IPS-18a (cell line): ENCODE measurements at regions not wholly inside any gene's neighbourhood (a gene's known extent, or its start where the extent isn't known, plus 50 kb on each side); places are given as distances from the start of the nearest gene placed in this dataset.

ENCODE experiments used
- H3K27ac ChIP-seq: one replicate; pipeline ENCODE4 v1.5.1; 2013; ENCODE audit warnings: low read length
- H3K27me3 ChIP-seq: one replicate; pipeline ENCODE4 v1.6.1; 2013; ENCODE audit warnings: mild to moderate bottlenecking, low read length; ENCODE audit not compliant: control insufficient read depth, insufficient read depth
- H3K36me3 ChIP-seq: one replicate; pipeline ENCODE4 v1.6.1; 2013; ENCODE audit warnings: low read depth, low read length; ENCODE audit not compliant: control insufficient read depth
- H3K4me1 ChIP-seq: one replicate; pipeline ENCODE4 v1.6.1; 2013; ENCODE audit warnings: low read depth, low read length; ENCODE audit not compliant: control insufficient read depth
- H3K4me3 ChIP-seq: one replicate; pipeline ENCODE4 v1.5.1; 2013; ENCODE audit warnings: low read length
- H3K9ac ChIP-seq: one replicate; pipeline ENCODE4 v1.6.1; 2013; ENCODE audit warnings: mild to moderate bottlenecking, low read length, moderate library complexity
- H3K9me3 ChIP-seq: one replicate; pipeline ENCODE4 v1.6.1; 2013; ENCODE audit warnings: low read depth, low read length; ENCODE audit not compliant: control insufficient read depth

DNA sequence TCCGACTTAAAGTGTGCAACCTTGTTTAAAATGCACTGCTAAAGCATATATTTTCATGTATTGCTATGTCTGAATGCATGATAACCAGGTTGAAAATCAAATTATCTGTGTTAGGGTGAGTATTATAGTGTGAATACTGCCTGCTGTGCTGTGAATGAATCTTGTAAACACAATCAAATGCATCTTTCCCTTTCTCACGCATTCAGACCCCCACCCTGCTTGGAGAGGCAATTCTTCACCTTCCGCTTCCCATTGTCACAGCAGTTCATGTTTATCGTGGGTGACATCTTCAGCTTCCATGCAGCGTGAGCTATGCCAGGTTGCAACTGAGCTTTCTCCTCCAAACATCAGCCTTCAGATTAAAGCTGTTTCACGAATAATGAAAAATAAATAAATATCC is 418.0 kb downstream of the MEIS1 start:
- no peaks in the 10 kb centered on the region for H3K9me3 ChIP-seq
- H3K27me3 ChIP-seq = no peaks in the 10 kb centered on the region
- H3K4me3 ChIP-seq = no peak overlapping the region
- H3K27ac ChIP-seq = no peak overlapping the region
- no peaks in the 10 kb centered on the region for H3K4me1 ChIP-seq
- no peak overlapping the region for H3K9ac ChIP-seq
- no peaks in the 10 kb centered on the region for H3K36me3 ChIP-seq

DNA sequence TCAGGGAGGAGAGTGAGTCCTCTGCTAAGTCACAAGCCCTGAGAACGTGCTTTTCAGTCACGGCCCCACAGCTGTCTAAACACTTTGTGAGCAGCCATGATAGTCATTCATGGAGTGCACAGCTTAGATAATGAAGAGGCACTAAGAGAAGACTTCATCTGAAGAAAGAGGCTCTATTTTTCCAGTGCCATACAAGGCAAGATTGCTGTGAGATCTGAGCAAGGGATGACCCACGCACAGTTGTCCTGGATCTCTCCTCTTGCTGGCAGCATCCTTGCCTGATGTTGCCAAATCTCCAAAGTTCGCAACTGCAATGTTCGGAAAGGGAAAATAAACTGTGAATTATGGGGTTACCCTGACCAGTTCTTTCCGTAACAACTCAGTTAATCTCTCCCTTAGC is 418.7 kb downstream of the MEIS1 start:
- Histone ChIP-seq H3K9ac (no peak overlapping the region), H3K36me3 (no peaks in the 10 kb centered on the region), H3K4me1 (no peaks in the 10 kb centered on the region), H3K4me3 (no peak overlapping the region), H3K9me3 (no peaks in the 10 kb centered on the region), H3K27ac (no peak overlapping the region), H3K27me3 (no peaks in the 10 kb centered on the region)

DNA sequence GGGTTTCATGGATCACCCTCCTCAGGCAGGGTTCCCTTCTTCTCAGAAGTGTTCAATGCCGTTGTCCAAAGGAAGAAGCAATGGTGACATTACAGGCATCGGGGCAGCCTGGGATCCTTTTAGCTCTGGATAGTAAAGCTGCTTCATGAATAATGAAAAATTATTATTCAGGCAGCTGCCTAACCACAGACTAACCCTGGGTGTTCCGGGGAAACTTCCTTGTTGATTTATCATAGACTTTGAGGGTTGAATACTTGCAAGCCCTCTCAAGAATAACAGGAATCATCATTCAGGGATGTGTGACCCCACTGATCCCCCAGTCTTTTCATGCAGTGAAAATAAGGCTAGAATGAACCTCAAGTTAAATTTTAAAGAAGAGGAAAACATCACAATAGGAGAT is 419.4 kb downstream of the MEIS1 start:
- Histone ChIP-seq H3K4me1 (no peaks in the 10 kb centered on the region), H3K27me3 (no peaks in the 10 kb centered on the region), H3K4me3 (no peak overlapping the region), H3K9me3 (no peaks in the 10 kb centered on the region), H3K36me3 (no peaks in the 10 kb centered on the region), H3K9ac (no peak overlapping the region), H3K27ac (no peak overlapping the region)

DNA sequence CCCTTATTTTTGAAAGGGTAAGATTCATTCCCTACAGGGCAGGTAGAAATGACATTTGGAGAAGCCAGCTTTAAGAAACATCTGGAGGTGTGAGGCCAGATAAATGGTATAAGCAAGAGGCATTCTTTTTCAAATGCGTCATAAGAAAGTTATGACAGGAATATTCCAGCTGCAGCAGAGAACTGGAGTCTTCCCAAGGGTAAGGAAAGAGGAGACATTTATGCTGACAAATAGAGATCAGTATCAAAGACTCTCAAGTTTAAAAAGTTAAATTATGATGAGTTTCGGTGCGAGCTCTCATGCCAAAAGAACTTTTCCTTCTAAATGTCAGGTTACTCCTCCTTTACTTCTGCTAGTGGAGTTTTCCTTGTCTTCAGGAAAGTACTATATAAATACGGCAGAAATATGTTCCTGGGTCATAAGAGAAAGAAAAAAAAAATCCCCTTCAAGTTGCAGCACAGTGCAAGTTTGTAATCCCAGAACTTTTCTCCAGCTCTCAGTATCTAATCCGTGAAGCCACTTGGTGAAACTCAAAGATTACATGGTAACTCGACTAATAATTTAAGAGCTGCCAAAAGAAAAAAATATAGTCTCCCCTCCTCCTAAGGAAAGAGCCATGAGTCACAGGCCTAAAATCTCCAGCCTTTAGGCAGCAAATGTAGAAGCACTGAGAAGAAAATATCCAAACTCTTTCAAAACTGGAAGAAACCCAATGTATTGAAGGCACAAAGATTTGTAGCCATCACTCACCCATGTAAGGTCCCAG is 428.1 kb downstream of the MEIS1 start:
- H3K9ac ChIP-seq = no peak overlapping the region
- no peak overlapping the region for H3K27ac ChIP-seq
- no peaks in the 10 kb centered on the region for H3K27me3 ChIP-seq
- H3K9me3 ChIP-seq = no peaks in the 10 kb centered on the region
- no peaks in the 10 kb centered on the region for H3K36me3 ChIP-seq
- H3K4me1 ChIP-seq = no peaks in the 10 kb centered on the region
- no peak overlapping the region for H3K4me3 ChIP-seq

DNA sequence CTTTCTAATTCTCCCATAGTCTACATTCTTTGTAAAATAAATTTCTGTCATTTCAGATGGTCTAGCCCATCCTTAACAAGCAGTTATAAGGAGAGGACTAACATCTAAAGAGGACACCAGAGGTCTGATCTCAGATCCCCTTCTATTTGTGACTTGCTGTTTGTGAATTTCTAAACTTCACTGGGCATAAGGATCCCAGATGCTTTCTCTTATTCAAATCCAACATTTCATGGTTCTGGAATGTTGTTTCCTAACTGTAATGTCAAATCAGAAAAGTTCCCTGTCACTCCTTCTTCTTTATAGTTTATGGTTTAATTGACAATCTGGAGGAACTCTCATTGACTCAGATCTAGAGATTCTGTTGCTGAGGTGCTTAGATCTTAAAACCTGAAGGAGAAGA is 430.2 kb downstream of the MEIS1 start:
- no peaks in the 10 kb centered on the region for H3K27me3 ChIP-seq
- H3K4me3 ChIP-seq = no peak overlapping the region
- no peaks in the 10 kb centered on the region for H3K36me3 ChIP-seq
- no peak overlapping the region for H3K9ac ChIP-seq
- no peaks in the 10 kb centered on the region for H3K4me1 ChIP-seq
- H3K9me3 ChIP-seq = no peaks in the 10 kb centered on the region
- H3K27ac ChIP-seq = no peak overlapping the region

DNA sequence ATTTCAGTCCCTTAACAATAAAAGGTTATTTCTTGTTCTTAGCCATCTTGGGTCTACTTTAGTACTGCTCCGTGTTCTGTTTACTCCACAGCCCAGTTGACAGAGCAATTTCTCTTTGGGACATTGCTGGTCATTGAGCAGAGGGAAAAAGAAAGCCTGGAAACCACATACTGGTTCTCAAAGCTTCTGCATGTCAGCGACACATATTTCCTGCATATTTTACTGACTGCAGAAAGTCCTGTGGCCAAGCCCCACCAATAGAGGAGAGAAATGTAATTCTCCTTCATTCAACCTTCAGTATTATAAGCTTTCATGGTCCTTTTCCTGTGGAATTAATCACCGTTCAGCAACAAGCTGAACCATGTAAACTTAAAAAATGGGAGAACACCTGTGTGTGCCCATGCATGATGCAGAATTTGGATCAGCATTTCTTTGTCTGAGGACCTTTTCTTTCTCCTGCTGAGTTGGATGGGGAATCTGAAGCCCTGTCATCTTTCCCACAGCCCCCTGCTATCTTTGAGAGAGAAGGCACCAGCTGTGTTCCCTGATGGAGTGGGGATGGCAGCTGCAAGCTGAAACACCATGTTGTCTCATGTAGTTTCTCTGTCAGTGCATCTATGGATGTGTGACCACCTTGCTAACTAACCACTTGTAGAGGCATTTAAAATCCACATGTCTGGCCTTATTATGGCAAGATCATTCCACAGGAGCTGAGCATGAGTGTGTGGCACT is 431.6 kb downstream of the MEIS1 start:
- no peaks in the 10 kb centered on the region for H3K4me1 ChIP-seq

DNA sequence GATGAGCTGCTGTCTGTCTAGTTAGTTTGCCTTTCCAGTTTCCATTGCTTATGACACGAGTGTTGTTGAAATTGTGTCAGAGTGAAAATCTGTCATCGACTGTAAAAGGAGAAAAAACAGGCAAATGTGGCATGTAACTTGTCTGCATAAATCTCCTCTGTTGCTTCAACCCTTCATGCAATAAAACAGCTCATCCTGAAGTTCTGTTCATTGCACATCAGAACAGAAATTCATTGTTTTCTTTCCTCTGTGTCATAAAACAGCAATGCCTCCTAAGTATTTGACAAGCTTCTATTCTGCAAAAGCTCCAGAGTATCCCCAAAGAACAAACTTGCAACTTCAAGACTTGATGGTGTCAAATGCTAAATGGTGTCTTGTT is 432.1 kb downstream of the MEIS1 start:
- H3K9ac ChIP-seq = no peak overlapping the region
- no peaks in the 10 kb centered on the region for H3K36me3 ChIP-seq
- no peaks in the 10 kb centered on the region for H3K4me1 ChIP-seq
- no peak overlapping the region for H3K4me3 ChIP-seq
- no peak overlapping the region for H3K27ac ChIP-seq
- H3K27me3 ChIP-seq = no peaks in the 10 kb centered on the region
- no peaks in the 10 kb centered on the region for H3K9me3 ChIP-seq

More for the DNA sequence above, 431.6 kb downstream of the MEIS1 start:
- no peaks in the 10 kb centered on the region for H3K27me3 ChIP-seq
- no peak overlapping the region for H3K27ac ChIP-seq
- H3K9ac ChIP-seq = no peak overlapping the region
- H3K4me3 ChIP-seq = no peak overlapping the region
- H3K36me3 ChIP-seq = no peaks in the 10 kb centered on the region
- H3K9me3 ChIP-seq = no peaks in the 10 kb centered on the region

DNA sequence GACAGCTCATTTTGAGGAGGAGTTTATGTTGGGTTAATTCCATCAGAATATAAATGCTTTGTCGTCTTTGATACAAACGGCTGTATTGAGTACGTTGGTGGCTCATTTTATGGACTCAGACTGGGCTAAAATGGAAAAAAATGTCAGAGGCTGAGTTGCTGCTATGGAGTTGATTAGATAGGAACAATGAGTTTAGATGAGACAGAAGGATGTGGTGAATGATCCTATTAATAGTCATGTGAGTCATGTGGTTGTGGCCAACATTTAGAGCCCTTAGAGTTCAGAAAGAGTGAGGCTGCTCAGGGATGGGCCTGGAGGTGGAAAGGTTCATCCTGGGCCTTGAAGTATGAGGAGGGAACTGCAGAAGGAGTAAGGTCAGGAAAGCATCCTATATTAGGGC is 434.2 kb downstream of the MEIS1 start:
- Histone ChIP-seq H3K4me1 (no peaks in the 10 kb centered on the region), H3K27me3 (no peaks in the 10 kb centered on the region), H3K9me3 (no peaks in the 10 kb centered on the region), H3K27ac (no peak overlapping the region), H3K36me3 (no peaks in the 10 kb centered on the region), H3K4me3 (no peak overlapping the region), H3K9ac (no peak overlapping the region)

DNA sequence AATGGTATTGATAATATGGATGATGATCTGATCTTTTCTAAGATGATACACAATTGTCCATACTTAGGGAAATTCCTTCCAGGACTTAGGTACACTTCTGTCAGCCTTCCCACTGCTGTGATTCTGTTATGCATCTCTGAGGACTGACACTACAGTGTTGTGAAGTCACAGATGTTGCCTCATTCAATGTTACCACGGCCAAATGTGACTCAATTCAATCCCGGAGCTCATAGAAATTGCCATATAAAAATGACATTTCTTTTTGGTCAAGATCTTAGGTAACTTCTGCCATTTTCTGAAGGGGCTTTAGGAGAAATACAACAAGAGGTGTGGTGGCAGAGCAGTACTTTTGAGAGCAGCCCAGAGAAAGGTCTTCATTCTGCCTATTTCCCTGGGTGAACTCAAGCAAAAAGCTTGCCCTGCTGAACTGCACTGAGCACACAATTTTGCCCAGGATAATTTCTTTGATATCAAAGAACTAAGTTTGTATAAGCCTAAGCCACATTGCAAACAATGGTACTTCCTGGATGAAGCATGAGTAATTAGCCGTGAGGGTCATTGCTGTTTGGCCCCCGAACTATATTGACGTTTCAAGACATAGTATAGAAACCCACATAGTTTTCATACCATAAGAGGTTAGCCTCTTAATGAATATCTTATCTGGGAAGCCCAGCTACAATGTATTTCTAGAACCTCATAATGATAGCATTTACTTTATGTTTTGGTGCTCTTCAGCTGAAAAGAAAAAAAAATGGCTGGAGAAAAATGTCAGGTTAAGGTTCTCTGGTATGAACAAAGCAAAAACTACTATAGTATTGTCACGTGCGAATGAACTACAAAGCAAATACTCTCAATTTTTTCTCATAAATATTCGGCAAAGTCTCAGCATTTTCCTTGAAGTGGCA is 437.4 kb downstream of the MEIS1 start:
- Histone ChIP-seq H3K4me1 (no peaks in the 10 kb centered on the region), H3K27ac (no peak overlapping the region), H3K9me3 (no peaks in the 10 kb centered on the region), H3K36me3 (no peaks in the 10 kb centered on the region), H3K9ac (no peak overlapping the region), H3K27me3 (no peaks in the 10 kb centered on the region), H3K4me3 (no peak overlapping the region)

DNA sequence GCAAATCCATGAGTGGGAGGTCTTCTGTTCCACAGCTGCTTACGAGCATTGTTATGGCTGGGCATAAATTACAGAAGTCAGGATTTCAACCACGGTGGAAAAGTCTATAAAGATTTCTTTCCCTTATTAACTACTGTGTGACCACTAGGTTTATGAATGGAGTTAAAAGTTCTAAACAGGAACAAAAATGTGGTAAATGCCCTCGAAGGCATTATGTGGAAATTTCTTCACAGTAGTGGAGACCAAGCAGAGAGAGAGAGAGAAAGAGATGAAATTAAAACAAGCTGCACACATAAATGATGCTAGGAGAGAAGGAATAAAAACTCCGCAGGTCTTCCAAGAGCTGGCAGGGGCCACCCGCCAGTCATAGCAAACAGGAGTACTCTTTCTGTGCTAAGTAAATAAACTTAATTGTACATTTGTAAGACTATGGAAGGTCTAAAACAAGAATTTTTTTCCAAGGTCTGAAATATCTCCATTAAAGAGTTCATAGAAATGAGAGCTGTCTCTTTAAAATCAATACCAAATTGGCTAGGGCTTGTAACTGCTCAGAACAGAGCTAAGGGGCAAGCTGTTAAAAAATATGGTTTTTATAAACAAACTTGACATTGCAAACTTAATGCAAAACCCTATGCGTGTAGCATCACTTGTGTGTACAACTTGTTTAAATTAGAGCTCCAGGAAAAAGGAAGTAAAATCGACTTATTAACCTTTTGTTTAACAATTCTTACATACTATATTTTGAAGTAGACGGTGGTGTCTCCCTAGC is 438.2 kb downstream of the MEIS1 start:
- H3K9ac ChIP-seq = no peak overlapping the region
- no peak overlapping the region for H3K27ac ChIP-seq
- no peak overlapping the region for H3K4me3 ChIP-seq
- no peaks in the 10 kb centered on the region for H3K27me3 ChIP-seq
- H3K4me1 ChIP-seq = no peaks in the 10 kb centered on the region
- H3K9me3 ChIP-seq = no peaks in the 10 kb centered on the region
- no peaks in the 10 kb centered on the region for H3K36me3 ChIP-seq

DNA sequence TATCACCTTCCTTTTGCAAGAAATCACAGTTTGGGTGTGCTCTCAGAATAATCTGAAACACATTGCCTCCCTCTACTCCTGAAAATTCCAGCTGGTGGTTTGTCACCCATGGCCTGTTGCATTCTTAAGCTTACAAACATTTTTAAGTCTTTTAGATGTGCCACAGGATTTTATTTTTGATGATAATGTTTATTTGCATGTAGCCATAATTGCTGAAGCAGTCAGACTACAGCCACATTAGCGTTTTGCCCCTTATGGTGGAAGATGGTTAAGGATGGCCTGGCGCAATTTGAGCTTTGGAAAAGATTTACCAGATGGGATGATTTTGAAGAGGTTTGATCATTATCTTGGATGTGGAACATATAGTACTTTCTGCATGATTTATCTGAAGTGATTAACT is 439.5 kb downstream of the MEIS1 start:
- no peaks in the 10 kb centered on the region for H3K9me3 ChIP-seq
- H3K4me1 ChIP-seq = no peaks in the 10 kb centered on the region
- no peaks in the 10 kb centered on the region for H3K27me3 ChIP-seq
- H3K9ac ChIP-seq = no peak overlapping the region
- no peak overlapping the region for H3K4me3 ChIP-seq
- H3K36me3 ChIP-seq = no peaks in the 10 kb centered on the region
- no peak overlapping the region for H3K27ac ChIP-seq
